ENCODE measurements at regions not wholly inside any gene's neighbourhood (a gene's known extent, or its start where the extent isn't known, plus 50 kb on each side); places are given as distances from the start of the nearest gene placed in this dataset.
A peak's percentile ranks its signal among the peaks of the same experiment; 100 is the strongest.

- H3K9me3 ChIP-seq (ENCODE audit: control insufficient read depth in 2 of 3, insufficient read depth in 1 of 3, low read length in 3 of 3): peaks cover 0 to 2% (median 0%) of the 10 kb centered on the region in 3 donors
- H3K36me3 ChIP-seq (ENCODE audit: control insufficient read depth in 2 of 3, insufficient read depth in 3 of 3, low read length in 3 of 3): no peaks in the 10 kb centered on the region
- no peak overlapping the region for H3K9ac ChIP-seq (ENCODE audit: low read length in 3 of 3)
- no peak overlapping the region for H3K4me3 ChIP-seq (ENCODE audit: low read length in 3 of 3)
- no peaks in the 10 kb centered on the region for H3K4me1 ChIP-seq (ENCODE audit: control insufficient read depth in 2 of 3, insufficient read depth in 2 of 3, low read depth in 1 of 3, low read length in 3 of 3)
- no peak overlapping the region for H3K27ac ChIP-seq (ENCODE audit: low read depth in 2 of 2, low read length in 2 of 2)
- TF ChIP-seq CTCF (IDR thresholded peaks at IDR 0.05; ENCODE audit: borderline replicate concordance, extremely low read depth, insufficient read depth): no peak
- no peaks in the 10 kb centered on the region for H3K27me3 ChIP-seq (ENCODE audit: control insufficient read depth, insufficient read depth, low read length)
- intact Hi-C loops (cut with DNase I): no loop called here
- no peak for FAIRE-seq
- peak in 1 of 5 donors; percentile 13 for DNase-seq
These were observed 240.5 kb upstream of the TUT7 start for GRCh38 chr9:86594724-86595123.

GRCh38 chr9:86591472-86591871 is 237.3 kb upstream of the TUT7 start:
- TF ChIP-seq CTCF (IDR thresholded peaks at IDR 0.05; ENCODE audit: borderline replicate concordance, extremely low read depth, insufficient read depth): no peak
- intact Hi-C loops (cut with DNase I): no loop called here
- Histone ChIP-seq H3K4me3 (ENCODE audit: low read length in 3 of 3) (no peak overlapping the region), H3K9ac (ENCODE audit: low read length in 3 of 3) (no peak overlapping the region), H3K9me3 (ENCODE audit: control insufficient read depth in 2 of 3, insufficient read depth in 1 of 3, low read length in 3 of 3) (peaks cover 0 to 2% (median 0%) of the 10 kb centered on the region in 3 donors), H3K36me3 (ENCODE audit: control insufficient read depth in 2 of 3, insufficient read depth in 3 of 3, low read length in 3 of 3) (no peaks in the 10 kb centered on the region), H3K27ac (ENCODE audit: low read depth in 2 of 2, low read length in 2 of 2) (no peak overlapping the region), H3K27me3 (ENCODE audit: control insufficient read depth, insufficient read depth, low read length) (no peaks in the 10 kb centered on the region), H3K4me1 (ENCODE audit: control insufficient read depth in 2 of 3, insufficient read depth in 2 of 3, low read depth in 1 of 3, low read length in 3 of 3) (no peaks in the 10 kb centered on the region)
- FAIRE-seq: no peak
- no peak for DNase-seq

GRCh38 chr9:86589730-86590129 is 235.5 kb upstream of the TUT7 start:
- no peak for FAIRE-seq
- no peak for TF ChIP-seq CTCF (IDR thresholded peaks at IDR 0.05; ENCODE audit: borderline replicate concordance, extremely low read depth, insufficient read depth)

GRCh38 chr9:86589273-86589672 is 235.1 kb upstream of the TUT7 start:
- Histone ChIP-seq H3K9ac (ENCODE audit: low read length in 3 of 3) (no peak overlapping the region), H3K9me3 (ENCODE audit: control insufficient read depth in 2 of 3, insufficient read depth in 1 of 3, low read length in 3 of 3) (no peaks in the 10 kb centered on the region), H3K4me3 (ENCODE audit: low read length in 3 of 3) (no peak overlapping the region), H3K27ac (ENCODE audit: low read depth in 2 of 2, low read length in 2 of 2) (no peak overlapping the region), H3K36me3 (ENCODE audit: control insufficient read depth in 2 of 3, insufficient read depth in 3 of 3, low read length in 3 of 3) (no peaks in the 10 kb centered on the region), H3K27me3 (ENCODE audit: control insufficient read depth, insufficient read depth, low read length) (no peaks in the 10 kb centered on the region), H3K4me1 (ENCODE audit: control insufficient read depth in 2 of 3, insufficient read depth in 2 of 3, low read depth in 1 of 3, low read length in 3 of 3) (no peaks in the 10 kb centered on the region)
- no peak for TF ChIP-seq CTCF (IDR thresholded peaks at IDR 0.05; ENCODE audit: borderline replicate concordance, extremely low read depth, insufficient read depth)
- FAIRE-seq (no peak), DNase-seq (no peak)
- intact Hi-C loops (cut with DNase I): no loop called here

More at GRCh38 chr9:86589730-86590129, 235.5 kb upstream of the TUT7 start:
- Histone ChIP-seq H3K4me1 (ENCODE audit: control insufficient read depth in 2 of 3, insufficient read depth in 2 of 3, low read depth in 1 of 3, low read length in 3 of 3) (no peaks in the 10 kb centered on the region), H3K27me3 (ENCODE audit: control insufficient read depth, insufficient read depth, low read length) (no peaks in the 10 kb centered on the region), H3K27ac (ENCODE audit: low read depth in 2 of 2, low read length in 2 of 2) (no peak overlapping the region), H3K4me3 (ENCODE audit: low read length in 3 of 3) (no peak overlapping the region), H3K9ac (ENCODE audit: low read length in 3 of 3) (no peak overlapping the region), H3K9me3 (ENCODE audit: control insufficient read depth in 2 of 3, insufficient read depth in 1 of 3, low read length in 3 of 3) (peaks cover 0 to 2% (median 0%) of the 10 kb centered on the region in 3 donors), H3K36me3 (ENCODE audit: control insufficient read depth in 2 of 3, insufficient read depth in 3 of 3, low read length in 3 of 3) (no peaks in the 10 kb centered on the region)
- intact Hi-C loops (cut with DNase I): no loop called here
- DNase-seq: peak in 1 of 5 donors; percentile 11
